ENCODE measurements at regions not wholly inside any gene's neighbourhood (a gene's known extent, or its start where the extent isn't known, plus 50 kb on each side); places are given as distances from the start of the nearest gene placed in this dataset.

DNA sequence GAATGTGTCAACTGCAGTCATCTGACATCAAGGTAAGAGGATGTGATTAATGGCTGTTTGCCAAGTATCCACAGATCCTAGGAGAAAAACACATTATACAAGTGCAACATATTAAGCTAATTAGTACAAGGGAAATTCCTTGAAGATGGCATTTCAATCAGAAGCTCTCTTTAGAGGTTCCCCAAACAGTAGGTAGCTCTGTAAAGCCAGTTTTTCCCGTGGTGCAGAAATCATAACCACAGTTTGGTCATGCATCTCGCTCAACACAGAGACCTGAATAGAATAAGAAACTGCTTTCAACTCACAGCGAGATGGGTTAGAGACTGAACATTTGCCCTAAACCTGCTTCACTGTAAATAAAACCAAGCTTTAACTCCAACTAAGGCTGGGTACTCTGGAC lies 230.5 kb upstream of the CAMK1G start:
- no peak overlapping the region for H3K4me3 ChIP-seq (ENCODE audit: insufficient read depth, low read depth, low read length)
- no peak overlapping the region for H3K4me3 Mint-ChIP-seq (ENCODE audit: unreplicated experiment)
- H3K27me3 ChIP-seq (ENCODE audit: insufficient read depth, low read length), result no peaks in the 10 kb centered on the region
- FAIRE-seq (no peak), DNase-seq (ENCODE audit: low read depth) (no peak)
- H3K4me1 Mint-ChIP-seq (ENCODE audit: low read depth, unreplicated experiment), result peaks cover 42% of the 10 kb centered on the region
- no peaks in the 10 kb centered on the region for H3K79me2 ChIP-seq (ENCODE audit: insufficient read depth, low read length)
- no peak overlapping the region for H3K27ac ChIP-seq (ENCODE audit: low read depth, low read length)
- no peaks in the 10 kb centered on the region for H3K9me3 ChIP-seq (ENCODE audit: insufficient read depth, low read depth, low read length)
- H3K4me1 ChIP-seq (ENCODE audit: insufficient read depth, low read length), result peaks cover 9% of the 10 kb centered on the region
- H3K36me3 Mint-ChIP-seq (ENCODE audit: low read depth, unreplicated experiment), result no peaks in the 10 kb centered on the region
- TF ChIP-seq, protein P1, sequence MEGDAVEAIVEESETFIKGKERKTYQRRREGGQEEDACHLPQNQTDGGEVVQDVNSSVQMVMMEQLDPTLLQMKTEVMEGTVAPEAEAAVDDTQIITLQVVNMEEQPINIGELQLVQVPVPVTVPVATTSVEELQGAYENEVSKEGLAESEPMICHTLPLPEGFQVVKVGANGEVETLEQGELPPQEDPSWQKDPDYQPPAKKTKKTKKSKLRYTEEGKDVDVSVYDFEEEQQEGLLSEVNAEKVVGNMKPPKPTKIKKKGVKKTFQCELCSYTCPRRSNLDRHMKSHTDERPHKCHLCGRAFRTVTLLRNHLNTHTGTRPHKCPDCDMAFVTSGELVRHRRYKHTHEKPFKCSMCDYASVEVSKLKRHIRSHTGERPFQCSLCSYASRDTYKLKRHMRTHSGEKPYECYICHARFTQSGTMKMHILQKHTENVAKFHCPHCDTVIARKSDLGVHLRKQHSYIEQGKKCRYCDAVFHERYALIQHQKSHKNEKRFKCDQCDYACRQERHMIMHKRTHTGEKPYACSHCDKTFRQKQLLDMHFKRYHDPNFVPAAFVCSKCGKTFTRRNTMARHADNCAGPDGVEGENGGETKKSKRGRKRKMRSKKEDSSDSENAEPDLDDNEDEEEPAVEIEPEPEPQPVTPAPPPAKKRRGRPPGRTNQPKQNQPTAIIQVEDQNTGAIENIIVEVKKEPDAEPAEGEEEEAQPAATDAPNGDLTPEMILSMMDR (IDR thresholded peaks at IDR 0.05; ENCODE audit: insufficient read depth, low read depth, low read length), result no peak
- TF ChIP-seq EZH2 (IDR thresholded peaks at IDR 0.05; ENCODE audit: insufficient read depth, low read length), result no peak
- no peaks in the 10 kb centered on the region for H4K20me1 ChIP-seq (ENCODE audit: insufficient read depth, low read length)
- H3K27me3 Mint-ChIP-seq (ENCODE audit: low read depth, unreplicated experiment), result no peaks in the 10 kb centered on the region
- no peak overlapping the region for H2AFZ ChIP-seq (ENCODE audit: low read depth, low read length)
- H3K4me2 ChIP-seq (ENCODE audit: low read length), result no peak overlapping the region
- H3K9me3 Mint-ChIP-seq (ENCODE audit: unreplicated experiment), result peaks cover 2% of the 10 kb centered on the region
- no peak overlapping the region for H3K27ac Mint-ChIP-seq (ENCODE audit: unreplicated experiment)
- no peaks in the 10 kb centered on the region for H3K36me3 ChIP-seq (ENCODE audit: insufficient read depth, low read length)
- no peak overlapping the region for H3K9ac ChIP-seq (ENCODE audit: low read length)

DNA sequence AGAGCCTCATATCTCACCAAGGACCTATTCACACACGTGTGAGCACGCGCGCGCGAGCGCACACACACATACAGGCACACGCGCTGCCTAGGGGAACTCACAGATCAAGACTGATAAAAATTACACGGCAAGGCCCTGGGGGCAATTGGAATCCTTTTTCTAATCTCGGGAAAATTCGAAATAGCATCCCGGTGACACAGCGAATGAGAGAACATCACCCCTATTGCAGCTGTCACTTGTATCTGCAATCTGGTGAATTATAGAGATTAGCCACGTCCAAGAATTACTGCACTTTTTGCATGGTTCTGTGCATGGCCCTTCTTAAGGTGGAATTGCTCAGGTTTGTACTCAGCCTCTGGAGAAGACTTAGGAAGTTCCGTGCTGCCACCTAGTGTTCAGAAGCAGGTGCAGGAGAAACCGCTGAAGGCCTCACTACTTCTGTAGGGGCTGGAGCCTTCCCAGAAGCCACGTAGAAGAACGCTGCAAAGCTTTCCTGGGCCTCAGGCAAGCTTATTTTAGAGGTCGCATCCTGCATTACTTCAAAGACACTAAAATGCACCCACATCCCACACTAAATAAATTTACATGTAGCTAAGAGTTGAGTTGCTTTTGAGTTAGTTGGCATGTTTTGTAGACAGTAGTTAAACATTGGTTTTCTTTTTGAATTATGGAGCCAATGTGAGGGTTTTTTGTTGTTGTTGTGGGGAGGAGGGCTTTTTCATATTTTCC lies 229.2 kb upstream of the CAMK1G start:
- peaks cover 5% of the 10 kb centered on the region for H3K4me1 ChIP-seq (ENCODE audit: insufficient read depth, low read length)
- no peak overlapping the region for H3K27ac ChIP-seq (ENCODE audit: low read depth, low read length)
- Mint-ChIP-seq H3K36me3 (ENCODE audit: low read depth, unreplicated experiment) (no peaks in the 10 kb centered on the region), H3K4me1 (ENCODE audit: low read depth, unreplicated experiment) (peaks cover 32% of the 10 kb centered on the region), H3K9me3 (ENCODE audit: unreplicated experiment) (peaks cover 4% of the 10 kb centered on the region), H3K27me3 (ENCODE audit: low read depth, unreplicated experiment) (no peaks in the 10 kb centered on the region), H3K4me3 (ENCODE audit: unreplicated experiment) (no peak overlapping the region), H3K27ac (ENCODE audit: unreplicated experiment) (no peak overlapping the region)
- peak; percentile 85 for DNase-seq (ENCODE audit: low read depth)
- no peaks in the 10 kb centered on the region for H4K20me1 ChIP-seq (ENCODE audit: insufficient read depth, low read length)
- H2AFZ ChIP-seq (ENCODE audit: low read depth, low read length), result no peak overlapping the region
- no peaks in the 10 kb centered on the region for H3K27me3 ChIP-seq (ENCODE audit: insufficient read depth, low read length)
- peak; percentile 47 for FAIRE-seq
- no peak overlapping the region for H3K4me3 ChIP-seq (ENCODE audit: insufficient read depth, low read depth, low read length)
- no peaks in the 10 kb centered on the region for H3K79me2 ChIP-seq (ENCODE audit: insufficient read depth, low read length)
- TF ChIP-seq EZH2 (IDR thresholded peaks at IDR 0.05; ENCODE audit: insufficient read depth, low read length), result no peak
- TF ChIP-seq, protein P1 (IDR thresholded peaks at IDR 0.05; ENCODE audit: insufficient read depth, low read depth, low read length), result peak; percentile 95
- no peaks in the 10 kb centered on the region for H3K9me3 ChIP-seq (ENCODE audit: insufficient read depth, low read depth, low read length)
- no peak overlapping the region for H3K9ac ChIP-seq (ENCODE audit: low read length)
- no peak overlapping the region for H3K4me2 ChIP-seq (ENCODE audit: low read length)
- no peaks in the 10 kb centered on the region for H3K36me3 ChIP-seq (ENCODE audit: insufficient read depth, low read length)

DNA sequence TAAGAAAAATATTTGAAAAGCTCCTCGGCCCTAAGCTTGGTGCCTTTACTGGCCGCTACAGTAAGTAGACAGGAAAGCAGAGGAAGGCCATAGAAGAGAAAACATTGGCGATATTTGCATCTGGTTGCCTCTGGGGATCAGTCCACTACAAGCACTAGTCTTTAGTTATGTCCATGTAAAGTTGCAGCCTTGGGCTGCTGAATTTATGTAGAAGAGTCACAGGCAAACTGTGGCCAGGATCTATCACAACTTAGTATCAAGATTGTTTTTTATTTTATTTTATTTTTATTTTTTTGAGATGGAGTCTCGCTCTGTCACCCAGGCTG lies 228.7 kb upstream of the CAMK1G start:
- TF ChIP-seq, protein P1 (IDR thresholded peaks at IDR 0.05; ENCODE audit: insufficient read depth, low read depth, low read length), result no peak
- TF ChIP-seq EZH2 (IDR thresholded peaks at IDR 0.05; ENCODE audit: insufficient read depth, low read length), result no peak
- Mint-ChIP-seq H3K4me3 (ENCODE audit: unreplicated experiment) (no peak overlapping the region), H3K9me3 (ENCODE audit: unreplicated experiment) (peaks cover 4% of the 10 kb centered on the region), H3K27ac (ENCODE audit: unreplicated experiment) (no peak overlapping the region), H3K4me1 (ENCODE audit: low read depth, unreplicated experiment) (peaks cover 27% of the 10 kb centered on the region), H3K36me3 (ENCODE audit: low read depth, unreplicated experiment) (no peaks in the 10 kb centered on the region), H3K27me3 (ENCODE audit: low read depth, unreplicated experiment) (no peaks in the 10 kb centered on the region)
- Histone ChIP-seq H4K20me1 (ENCODE audit: insufficient read depth, low read length) (no peaks in the 10 kb centered on the region), H3K27me3 (ENCODE audit: insufficient read depth, low read length) (no peaks in the 10 kb centered on the region), H3K79me2 (ENCODE audit: insufficient read depth, low read length) (no peaks in the 10 kb centered on the region), H3K27ac (ENCODE audit: low read depth, low read length) (no peak overlapping the region), H3K9me3 (ENCODE audit: insufficient read depth, low read depth, low read length) (no peaks in the 10 kb centered on the region), H3K9ac (ENCODE audit: low read length) (no peak overlapping the region), H3K4me2 (ENCODE audit: low read length) (no peak overlapping the region), H3K4me1 (ENCODE audit: insufficient read depth, low read length) (no peaks in the 10 kb centered on the region), H3K36me3 (ENCODE audit: insufficient read depth, low read length) (no peaks in the 10 kb centered on the region), H3K4me3 (ENCODE audit: insufficient read depth, low read depth, low read length) (no peak overlapping the region), H2AFZ (ENCODE audit: low read depth, low read length) (no peak overlapping the region)
- no peak for FAIRE-seq
- DNase-seq (ENCODE audit: low read depth), result no peak
